ENCODE measurements at regions not wholly inside any gene's neighbourhood (a gene's known extent, or its start where the extent isn't known, plus 50 kb on each side); places are given as distances from the start of the nearest gene placed in this dataset.

DNA sequence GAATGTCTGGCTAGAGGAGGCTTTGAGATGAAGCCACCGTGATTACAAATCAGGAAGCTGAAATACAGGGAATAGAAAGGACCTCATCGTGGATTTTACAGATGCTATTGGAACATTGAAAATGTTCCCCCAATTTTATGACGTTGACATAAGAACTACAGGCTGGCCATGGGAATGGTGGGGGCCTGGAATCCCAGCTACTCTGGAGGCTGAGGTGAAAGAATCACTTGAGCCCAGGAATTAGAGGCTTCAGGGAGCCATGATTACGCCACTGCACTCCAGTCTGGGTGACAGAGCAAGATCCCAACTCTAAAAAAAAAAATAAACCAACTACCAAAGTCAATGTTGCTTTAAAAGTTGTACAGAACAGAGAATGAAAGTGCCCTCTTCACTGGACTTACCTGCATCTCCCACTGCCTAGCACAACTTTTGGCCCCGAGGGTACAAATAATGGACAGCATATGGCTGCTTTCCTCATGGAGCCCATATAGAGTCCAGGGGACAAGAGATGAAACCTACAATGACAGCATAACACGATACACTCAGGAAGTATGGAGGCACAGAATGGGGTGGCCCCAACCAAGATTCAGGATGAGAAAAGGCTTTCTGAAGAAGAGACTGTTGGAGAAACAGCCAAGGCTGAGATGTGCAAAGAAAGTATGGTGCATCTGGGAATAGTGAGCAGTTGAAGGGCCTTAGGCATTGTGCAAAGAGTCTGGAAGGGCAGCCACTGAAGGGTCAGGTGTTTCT lies 254.8 kb downstream of the MYCN start:
- no peaks in the 10 kb centered on the region for H3K36me3 Mint-ChIP-seq
- no peak overlapping the region for H3K4me3 Mint-ChIP-seq
- H3K4me1 Mint-ChIP-seq, result no peaks in the 10 kb centered on the region
- no peaks in the 10 kb centered on the region for H3K9me3 Mint-ChIP-seq
- peaks cover 1% of the 10 kb centered on the region for H3K27me3 Mint-ChIP-seq
- no peak overlapping the region for H3K27ac Mint-ChIP-seq

DNA sequence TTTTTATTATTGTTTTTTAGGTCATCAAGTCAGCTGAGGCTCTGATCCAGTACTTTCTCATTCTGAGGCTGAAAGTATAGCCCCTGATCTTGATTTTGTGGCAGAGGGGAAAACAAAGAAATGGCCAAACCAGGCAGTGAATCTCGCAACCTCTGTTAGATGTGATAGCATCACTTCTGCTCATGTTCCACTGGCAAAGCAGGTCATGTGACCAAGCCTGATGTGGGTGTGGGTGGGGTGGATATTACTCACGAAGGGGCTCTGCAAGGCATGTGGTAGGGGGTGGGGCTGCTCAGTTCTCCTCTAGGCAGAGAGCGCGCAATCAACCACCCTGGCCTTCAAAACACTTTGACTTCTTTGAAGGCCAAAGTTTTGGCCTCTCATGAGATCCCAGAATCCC lies 254.2 kb downstream of the MYCN start:
- Mint-ChIP-seq H3K27me3 (peaks cover 1% of the 10 kb centered on the region), H3K9me3 (no peaks in the 10 kb centered on the region), H3K4me3 (no peak overlapping the region), H3K36me3 (no peaks in the 10 kb centered on the region), H3K27ac (no peak overlapping the region), H3K4me1 (no peaks in the 10 kb centered on the region)

DNA sequence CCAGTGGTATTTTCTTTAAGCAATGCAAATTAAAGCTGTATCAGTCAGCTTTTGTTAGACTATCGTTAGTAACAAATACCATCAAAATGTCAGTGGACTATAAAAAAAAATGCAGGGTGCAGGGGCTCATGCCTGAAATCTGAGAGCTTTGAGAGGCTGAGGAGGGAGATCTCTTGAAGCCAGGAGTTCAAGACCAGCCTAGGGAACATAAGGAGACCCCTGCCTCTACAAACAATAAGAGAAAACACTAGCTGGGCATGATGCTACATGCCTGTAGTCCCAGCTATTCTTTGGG lies 253.7 kb downstream of the MYCN start:
- H3K4me3 Mint-ChIP-seq, result no peak overlapping the region
- no peak overlapping the region for H3K27ac Mint-ChIP-seq
- no peaks in the 10 kb centered on the region for H3K4me1 Mint-ChIP-seq
- peaks cover 1% of the 10 kb centered on the region for H3K27me3 Mint-ChIP-seq
- no peaks in the 10 kb centered on the region for H3K36me3 Mint-ChIP-seq
- no peaks in the 10 kb centered on the region for H3K9me3 Mint-ChIP-seq

DNA sequence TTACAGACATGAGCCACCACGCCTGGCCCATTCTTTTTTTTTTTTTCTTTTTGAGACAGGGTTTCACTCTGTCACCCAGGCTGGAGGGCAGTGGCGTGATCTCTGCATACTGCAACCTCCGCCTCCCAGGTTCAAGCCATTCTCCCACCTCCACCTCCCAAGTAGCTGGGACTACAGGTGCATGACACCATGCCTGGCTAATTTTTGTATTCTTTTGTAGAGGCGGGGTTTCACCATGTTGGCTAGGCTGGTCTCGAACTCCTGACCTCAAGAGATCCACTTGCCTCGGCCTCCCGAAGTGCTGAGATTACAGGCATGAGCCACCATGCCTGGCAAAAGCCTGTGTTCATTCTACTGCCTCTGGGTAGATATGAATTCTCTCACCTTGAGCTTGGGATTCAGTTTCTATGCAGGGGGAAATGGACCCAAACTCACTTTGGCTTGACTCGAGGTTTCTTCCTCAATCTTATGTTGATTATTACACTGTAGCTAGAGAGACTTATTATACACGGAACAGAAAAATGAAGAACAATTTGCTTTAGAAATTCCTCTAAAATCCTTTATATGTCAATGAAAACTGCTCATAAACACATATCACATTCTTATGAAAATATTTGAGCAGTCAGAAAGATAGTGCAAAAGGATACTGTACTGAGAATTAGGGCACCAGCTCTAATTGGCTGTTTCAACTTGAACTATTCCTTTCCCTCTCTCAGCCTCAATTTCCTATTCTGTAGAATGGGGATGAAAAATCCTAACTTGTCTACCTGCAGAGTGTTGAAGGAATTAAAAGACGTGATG lies 252.3 kb downstream of the MYCN start:
- Mint-ChIP-seq H3K9me3 (no peaks in the 10 kb centered on the region), H3K4me1 (no peaks in the 10 kb centered on the region), H3K27me3 (peaks cover 1% of the 10 kb centered on the region), H3K4me3 (no peak overlapping the region), H3K27ac (no peak overlapping the region), H3K36me3 (no peaks in the 10 kb centered on the region)

DNA sequence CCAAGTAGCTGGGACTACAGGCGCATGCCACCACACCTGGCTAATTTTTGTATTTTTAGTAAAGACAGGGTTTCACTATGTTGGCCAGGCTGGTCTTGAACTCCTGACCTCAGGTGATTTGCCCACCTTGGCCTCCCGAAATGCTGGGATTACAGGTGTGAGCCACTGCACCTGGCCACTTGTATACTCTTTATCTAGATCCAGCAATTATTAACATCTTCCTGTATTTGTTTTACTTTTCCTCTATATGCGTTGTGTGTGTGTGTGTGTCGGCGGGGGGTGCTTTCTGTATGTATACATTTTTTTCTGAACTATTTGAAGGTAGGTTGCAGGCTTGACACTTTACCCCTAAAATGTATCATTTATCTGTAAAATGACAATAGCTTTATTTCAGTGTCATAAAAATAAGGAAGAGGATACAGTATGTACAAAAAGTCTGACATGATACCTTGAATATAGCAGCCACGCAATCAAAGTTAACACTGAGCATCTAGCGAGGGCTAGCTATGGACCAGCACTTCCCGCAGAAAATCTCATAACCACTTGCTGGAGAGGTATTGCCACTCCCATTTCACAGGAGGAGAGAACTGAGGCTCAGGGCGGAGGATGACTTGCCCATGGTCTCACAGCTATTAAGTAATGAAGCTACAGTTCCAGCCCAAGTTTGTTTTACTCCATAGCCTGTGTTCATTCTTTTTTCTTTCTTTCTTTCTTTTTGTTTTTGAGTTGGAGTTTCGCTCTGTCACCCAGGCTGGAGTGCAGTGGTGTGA lies 251.3 kb downstream of the MYCN start:
- no peak overlapping the region for H3K4me3 Mint-ChIP-seq
- H3K9me3 Mint-ChIP-seq, result no peaks in the 10 kb centered on the region
- no peaks in the 10 kb centered on the region for H3K4me1 Mint-ChIP-seq
- H3K27ac Mint-ChIP-seq, result no peak overlapping the region
- peaks cover 1% of the 10 kb centered on the region for H3K27me3 Mint-ChIP-seq
- H3K36me3 Mint-ChIP-seq, result no peaks in the 10 kb centered on the region

DNA sequence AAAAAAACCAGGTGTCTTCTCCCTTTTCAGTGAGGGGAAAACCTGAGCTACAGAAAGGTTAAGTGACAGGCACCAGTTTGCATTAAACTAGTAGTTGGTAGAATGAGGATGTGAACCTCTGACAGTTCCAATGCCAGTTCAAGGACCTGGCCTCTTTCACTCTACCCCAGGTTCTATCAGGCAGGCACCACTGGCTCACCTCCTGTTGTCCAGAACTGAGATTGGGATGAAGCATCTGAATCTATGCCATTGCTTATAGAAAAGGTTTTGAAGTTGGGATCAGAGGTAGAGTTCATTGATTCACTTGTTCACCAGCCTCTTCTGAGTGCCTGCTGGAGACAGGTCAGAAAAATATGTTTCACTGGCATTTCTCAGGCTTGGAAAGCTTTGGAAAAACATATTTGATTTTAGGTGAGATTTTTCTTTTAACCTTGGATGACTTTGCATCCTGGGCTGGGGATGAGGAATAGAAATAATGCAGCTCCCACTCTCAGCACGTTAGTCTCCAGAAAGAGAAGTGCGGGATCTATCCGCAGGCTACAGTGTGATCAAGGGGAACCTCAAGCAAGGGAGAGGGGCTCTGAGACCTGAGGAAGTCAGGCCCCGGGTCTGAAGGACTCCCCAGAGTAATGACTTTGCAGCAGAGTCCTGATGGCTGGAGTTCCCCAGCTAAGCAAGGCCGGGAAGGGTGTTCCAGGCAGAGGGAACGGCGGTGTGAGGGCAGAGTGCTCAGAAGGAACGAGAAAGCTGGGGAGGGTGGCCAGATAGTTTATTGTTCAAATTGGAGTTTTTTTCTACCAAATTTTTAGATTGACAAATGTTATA lies 250.3 kb downstream of the MYCN start:
- H3K4me1 Mint-ChIP-seq, result no peaks in the 10 kb centered on the region
- H3K36me3 Mint-ChIP-seq, result no peaks in the 10 kb centered on the region
- H3K4me3 Mint-ChIP-seq, result no peak overlapping the region
- no peaks in the 10 kb centered on the region for H3K9me3 Mint-ChIP-seq
- H3K27me3 Mint-ChIP-seq, result peaks cover 1% of the 10 kb centered on the region
- no peak overlapping the region for H3K27ac Mint-ChIP-seq

DNA sequence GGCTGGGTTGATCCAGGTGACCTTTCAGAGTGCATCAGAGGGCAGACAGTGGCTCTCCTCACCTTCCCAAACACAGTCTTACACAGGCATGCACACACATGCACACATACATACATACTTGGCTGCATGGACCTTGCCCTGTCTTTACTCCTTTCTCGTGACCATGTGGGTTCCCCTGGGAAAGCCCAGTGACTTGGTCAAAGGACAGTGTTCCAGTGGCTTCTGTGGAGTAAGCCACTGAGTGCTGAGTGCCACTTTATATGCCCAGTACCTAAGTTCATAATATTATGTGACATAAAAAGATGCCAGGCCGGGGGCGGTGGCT lies 249.4 kb downstream of the MYCN start:
- peaks cover 1% of the 10 kb centered on the region for H3K27me3 Mint-ChIP-seq
- H3K4me3 Mint-ChIP-seq, result no peak overlapping the region
- H3K4me1 Mint-ChIP-seq, result no peaks in the 10 kb centered on the region
- no peaks in the 10 kb centered on the region for H3K9me3 Mint-ChIP-seq
- H3K27ac Mint-ChIP-seq, result no peak overlapping the region
- H3K36me3 Mint-ChIP-seq, result no peaks in the 10 kb centered on the region

DNA sequence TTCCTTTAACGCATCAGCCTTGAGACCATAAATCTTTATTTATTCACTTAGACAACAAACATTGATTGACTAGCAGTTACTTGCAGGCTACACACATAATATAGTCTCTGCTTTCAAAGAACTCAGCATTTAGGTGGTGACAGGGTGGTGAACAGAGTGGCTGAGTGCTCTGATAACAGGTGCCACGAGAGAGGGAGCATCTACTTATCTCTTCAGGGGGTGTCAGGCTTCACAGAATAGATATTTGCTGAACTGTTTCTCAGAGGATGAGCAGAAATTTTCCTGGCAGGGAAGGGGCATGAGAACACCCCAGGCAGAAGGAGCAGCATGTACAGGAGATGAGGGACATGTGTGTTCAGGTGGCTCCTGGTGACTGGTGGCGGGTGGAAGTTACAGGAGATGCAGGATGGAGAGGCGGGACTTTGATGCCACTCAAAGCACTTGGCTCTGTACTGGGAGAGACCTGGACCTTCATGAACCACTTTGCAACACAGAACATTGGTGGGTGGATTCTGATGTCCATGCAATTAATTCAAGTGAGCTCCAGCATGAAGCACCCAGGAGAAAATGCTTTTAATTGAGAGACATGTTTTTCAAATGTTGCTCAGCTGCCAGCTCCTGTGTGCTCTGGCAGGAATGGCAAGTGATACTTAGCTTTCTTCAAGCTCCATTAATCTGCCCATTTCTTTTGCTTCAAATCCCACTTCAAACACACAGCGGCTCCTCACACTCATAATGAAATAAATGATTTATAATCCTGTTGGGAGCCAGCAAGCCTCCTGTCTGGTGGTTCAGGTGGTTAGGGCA lies 248.9 kb downstream of the MYCN start:
- no peaks in the 10 kb centered on the region for H3K9me3 Mint-ChIP-seq
- peaks cover 1% of the 10 kb centered on the region for H3K27me3 Mint-ChIP-seq
- H3K4me3 Mint-ChIP-seq, result no peak overlapping the region
- no peaks in the 10 kb centered on the region for H3K4me1 Mint-ChIP-seq
- H3K27ac Mint-ChIP-seq, result peak overlapping the region in 1 of 3 donors; percentile 18
- no peaks in the 10 kb centered on the region for H3K36me3 Mint-ChIP-seq

DNA sequence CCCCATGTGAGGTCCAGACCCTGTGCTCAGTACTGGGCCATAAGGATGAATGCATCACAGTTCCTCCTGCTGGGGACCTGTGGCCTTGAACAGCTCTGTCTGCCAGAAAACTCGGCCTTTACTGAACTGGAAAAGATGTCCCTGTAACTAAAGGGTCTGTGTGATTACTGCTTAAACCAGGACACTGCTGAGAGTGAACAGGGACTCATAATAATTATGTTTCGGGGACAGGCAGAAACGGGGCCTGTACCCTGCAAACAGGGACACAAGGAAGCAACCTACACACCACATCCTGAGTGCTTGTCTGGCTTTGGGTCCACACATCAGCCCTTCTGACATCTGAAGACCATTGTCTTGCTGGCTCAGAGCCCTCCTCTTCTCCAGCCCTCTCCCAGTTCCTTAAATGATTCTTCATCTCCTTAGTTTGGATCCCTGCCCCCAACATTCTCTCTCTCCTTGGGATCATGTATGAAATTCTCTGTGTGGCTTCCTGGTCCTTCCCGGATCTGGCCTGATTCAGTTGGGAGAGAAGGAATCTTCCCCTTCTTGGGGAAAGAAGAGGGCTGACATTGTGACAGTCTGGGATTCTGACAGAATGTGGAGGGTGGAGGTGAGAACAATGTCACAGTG lies 248.0 kb downstream of the MYCN start:
- H3K9me3 Mint-ChIP-seq, result no peaks in the 10 kb centered on the region
- peaks cover 1% of the 10 kb centered on the region for H3K27me3 Mint-ChIP-seq
- H3K4me1 Mint-ChIP-seq, result no peaks in the 10 kb centered on the region
- H3K27ac Mint-ChIP-seq, result no peak overlapping the region
- no peaks in the 10 kb centered on the region for H3K36me3 Mint-ChIP-seq
- H3K4me3 Mint-ChIP-seq, result no peak overlapping the region

DNA sequence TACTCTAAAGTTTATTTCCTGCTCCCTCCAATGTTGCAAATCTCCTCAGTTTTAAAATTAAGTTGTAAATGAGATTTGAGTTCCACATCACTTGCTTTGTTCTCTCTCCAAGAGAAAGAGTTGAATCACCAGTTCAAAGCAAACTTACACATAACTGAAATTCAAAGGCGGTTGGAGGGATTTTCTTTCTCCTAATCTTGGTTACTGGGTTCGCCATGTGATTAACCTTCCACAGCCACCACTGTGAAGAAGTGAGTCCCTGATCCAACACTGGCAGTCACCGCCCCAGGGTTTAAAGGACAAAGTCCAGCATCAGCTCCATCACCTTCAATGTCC lies 247.1 kb downstream of the MYCN start:
- H3K9me3 Mint-ChIP-seq, result no peaks in the 10 kb centered on the region
- H3K4me3 Mint-ChIP-seq, result no peak overlapping the region
- peaks cover 1% of the 10 kb centered on the region for H3K27me3 Mint-ChIP-seq
- H3K4me1 Mint-ChIP-seq, result no peaks in the 10 kb centered on the region
- peak overlapping the region in 1 of 3 donors; percentile 55 for H3K27ac Mint-ChIP-seq
- no peaks in the 10 kb centered on the region for H3K36me3 Mint-ChIP-seq

DNA sequence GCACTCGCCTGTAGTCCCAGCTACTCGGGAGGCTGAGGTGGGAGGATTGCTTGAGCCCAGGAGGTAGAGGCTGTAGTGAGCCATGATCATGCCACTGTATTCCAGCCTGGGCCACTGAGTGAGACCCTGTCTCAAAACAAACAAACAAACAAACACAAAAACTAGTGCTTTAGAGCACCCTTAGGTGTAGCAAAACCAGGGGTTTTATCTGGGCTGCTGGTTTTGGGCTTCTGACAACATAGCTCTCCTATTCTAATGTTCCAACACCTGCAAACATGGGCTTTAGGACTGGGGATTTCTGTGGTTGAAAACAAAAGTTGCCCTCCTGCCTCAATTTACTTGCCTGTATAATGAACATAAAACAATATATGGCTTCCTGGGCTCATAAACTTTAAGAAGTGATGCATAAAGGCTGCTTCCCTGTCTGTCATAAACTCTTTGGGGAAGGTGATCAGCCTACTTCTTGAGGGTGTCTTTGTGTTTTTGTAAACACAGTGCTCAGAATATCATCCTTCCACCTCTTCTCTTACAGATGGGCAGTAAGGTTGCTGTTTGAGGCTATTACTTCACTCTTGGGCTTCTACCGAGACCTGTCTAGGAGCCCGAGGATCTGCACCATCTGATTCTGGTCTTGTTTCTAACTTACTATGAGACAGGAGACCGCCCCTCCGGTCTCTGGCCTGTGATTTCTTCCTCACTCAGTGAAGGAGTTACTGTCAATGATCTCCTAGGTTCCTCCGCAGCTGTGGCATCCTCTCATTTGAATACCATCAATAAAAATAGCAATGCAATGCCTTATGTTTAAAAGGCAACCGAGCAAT lies 246.5 kb downstream of the MYCN start:
- no peak overlapping the region for H3K27ac Mint-ChIP-seq
- no peaks in the 10 kb centered on the region for H3K4me1 Mint-ChIP-seq
- no peaks in the 10 kb centered on the region for H3K36me3 Mint-ChIP-seq
- H3K27me3 Mint-ChIP-seq, result no peaks in the 10 kb centered on the region
- H3K9me3 Mint-ChIP-seq, result no peaks in the 10 kb centered on the region
- H3K4me3 Mint-ChIP-seq, result no peak overlapping the region

DNA sequence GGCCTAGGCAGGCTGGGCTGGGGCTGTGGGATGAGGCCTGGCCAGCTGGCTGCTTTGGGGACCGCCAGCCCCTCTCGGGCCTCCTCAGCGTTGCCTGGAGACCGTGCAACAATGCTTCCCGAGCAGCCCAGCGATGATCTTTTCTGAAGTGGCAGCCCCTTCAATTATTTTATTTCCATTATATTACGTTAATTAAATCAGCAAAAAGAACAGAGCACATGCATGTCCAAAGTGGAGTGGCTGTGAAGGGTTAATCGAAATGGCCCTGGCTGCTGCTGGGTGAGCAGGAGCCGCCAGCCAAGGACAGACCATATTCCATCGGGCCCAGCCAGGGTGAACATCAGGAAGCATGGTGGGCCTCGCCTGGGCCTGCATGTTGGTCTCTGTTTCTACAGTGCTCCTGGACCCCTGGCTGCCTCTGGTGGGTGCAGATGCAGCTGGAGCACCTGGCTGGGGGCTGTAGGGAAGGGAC lies 245.5 kb downstream of the MYCN start:
- Mint-ChIP-seq H3K27ac (no peak overlapping the region), H3K4me3 (no peak overlapping the region), H3K4me1 (no peaks in the 10 kb centered on the region)

DNA sequence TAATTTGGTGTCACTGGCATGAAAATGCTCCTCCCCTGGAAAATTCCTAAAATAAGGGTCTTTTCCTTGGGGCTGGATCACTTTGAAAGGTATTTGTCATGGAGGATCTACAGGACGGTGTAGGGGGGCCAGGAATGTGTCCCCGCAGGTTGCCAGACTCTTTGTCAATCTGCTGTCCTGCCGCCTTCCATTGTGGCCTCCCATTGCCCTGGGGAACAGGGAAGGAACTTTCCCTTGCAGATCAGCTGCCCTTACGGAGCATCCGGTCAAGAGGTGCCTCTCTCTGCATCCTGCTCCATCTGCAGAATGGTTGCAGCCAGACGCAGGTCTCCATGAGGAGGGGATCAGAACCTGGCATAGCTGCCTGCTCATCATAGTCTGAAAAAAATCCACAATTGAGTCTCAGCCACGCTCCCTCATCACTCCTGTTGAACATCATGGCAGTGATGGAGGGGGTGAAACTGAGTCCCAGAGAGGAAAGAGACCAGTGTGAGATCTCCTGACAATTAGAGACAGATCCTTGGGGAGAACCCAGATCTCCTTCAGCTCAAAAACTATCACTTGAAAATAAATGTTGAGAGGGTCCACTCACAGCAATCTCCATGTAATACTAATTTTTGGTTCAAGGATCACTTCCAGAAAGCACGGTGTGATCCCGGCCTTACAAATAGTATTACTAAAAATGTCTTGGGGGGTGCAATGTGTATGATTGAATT lies 244.8 kb downstream of the MYCN start:
- Mint-ChIP-seq H3K4me3 (no peak overlapping the region), H3K4me1 (no peaks in the 10 kb centered on the region), H3K27me3 (no peaks in the 10 kb centered on the region), H3K36me3 (no peaks in the 10 kb centered on the region), H3K9me3 (no peaks in the 10 kb centered on the region), H3K27ac (no peak overlapping the region)

More for the DNA sequence above, 245.5 kb downstream of the MYCN start:
- Mint-ChIP-seq H3K36me3 (no peaks in the 10 kb centered on the region), H3K9me3 (no peaks in the 10 kb centered on the region), H3K27me3 (no peaks in the 10 kb centered on the region)
